Bone marrow (tissue), 2 donors: ENCODE measurements at regions not wholly inside any gene's neighbourhood (a gene's known extent, or its start where the extent isn't known, plus 50 kb on each side); places are given as distances from the start of the nearest gene placed in this dataset.
"Not testable (repeated sequence)": the region's sequence is repeated elsewhere in the genome, so short reads cannot be mapped to it uniquely, and the experiment has no call there.

ENCODE experiments used
- DNase-seq, 2 donors: peaks; one replicate each; lab custom pipeline; 2025; lab: John Stamatoyannopoulos, UW

DNA sequence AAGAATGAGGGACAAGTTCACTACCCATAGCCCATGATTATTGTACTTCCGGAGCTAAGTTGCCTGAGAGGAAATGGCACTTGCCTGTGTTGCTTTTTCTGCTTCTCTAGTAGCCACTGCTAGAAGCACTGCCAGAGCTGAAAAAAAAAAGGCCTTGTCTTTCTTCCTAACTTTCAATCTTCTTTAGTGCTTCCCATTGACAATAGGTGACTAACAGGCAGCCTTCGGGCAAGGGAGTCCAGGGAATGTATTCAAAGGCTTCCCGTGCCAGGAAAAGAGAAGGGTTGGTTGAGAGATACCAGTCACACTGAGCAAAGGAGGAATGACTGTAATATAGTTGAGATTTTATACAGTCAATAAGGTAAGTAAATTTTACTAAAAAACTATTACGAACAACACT is 242.0 kb downstream of the CALCRL start:
- no peak for DNase-seq

DNA sequence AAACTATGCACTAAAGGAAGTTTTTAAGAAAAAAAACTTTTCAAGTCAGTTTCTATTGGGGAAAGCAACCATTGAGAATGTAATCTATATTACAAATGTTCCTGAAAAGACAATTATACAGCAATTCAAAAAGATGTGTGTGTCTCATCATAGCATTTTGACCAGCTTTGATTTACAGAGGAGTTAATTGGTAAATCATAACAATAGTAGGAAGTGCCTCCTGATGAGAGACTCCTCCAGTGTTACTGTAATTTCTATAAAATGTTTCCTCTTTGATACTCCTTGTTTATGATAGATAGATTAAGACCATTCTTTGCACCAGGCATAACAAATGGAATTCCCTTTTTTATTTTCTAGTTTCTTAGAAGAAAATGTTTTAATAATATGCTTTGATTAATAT is 249.9 kb downstream of the CALCRL start:
- no peak for DNase-seq

GRCh38 chr2:187194049-187194448 is 254.0 kb downstream of the CALCRL start:
- DNase-seq: no peak

DNA sequence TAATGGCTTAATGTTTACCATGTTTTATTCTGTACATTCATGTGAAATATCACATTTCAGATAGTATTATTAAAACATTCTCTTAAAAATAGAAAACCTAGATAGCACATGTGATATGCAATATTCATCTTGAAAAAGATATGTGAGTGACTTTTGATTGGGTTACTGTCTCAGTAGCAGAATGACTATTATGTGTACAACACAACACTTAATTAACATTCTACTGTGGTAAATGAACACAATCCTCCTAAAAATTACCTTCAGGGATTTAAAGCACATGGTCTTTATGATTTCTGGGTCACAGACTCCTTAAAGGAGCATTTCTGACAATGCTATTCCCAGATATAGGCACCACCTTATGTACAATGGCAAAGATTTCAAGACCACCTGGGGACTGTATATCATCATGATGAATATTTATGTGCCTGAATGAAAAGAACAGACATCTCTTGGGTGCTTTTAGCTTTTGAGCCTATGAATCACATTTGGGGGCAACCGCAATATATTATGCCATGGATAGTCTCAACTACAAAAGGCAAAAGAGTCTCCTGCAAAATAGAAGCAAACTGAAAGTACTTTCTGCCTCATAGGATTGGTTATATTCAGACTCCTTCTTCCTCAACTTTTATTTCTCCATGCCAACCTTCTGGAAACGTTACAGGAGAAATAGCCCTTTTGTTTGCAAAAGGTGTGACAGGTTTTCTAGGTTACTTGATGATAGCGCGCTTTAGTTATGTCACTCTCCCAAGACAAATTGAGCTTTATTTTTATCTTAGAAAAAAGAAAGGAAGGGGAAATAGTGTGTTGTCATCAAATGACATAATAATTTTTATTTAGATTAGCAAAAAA is 259.0 kb downstream of the CALCRL start:
- DNase-seq: no peak

DNA sequence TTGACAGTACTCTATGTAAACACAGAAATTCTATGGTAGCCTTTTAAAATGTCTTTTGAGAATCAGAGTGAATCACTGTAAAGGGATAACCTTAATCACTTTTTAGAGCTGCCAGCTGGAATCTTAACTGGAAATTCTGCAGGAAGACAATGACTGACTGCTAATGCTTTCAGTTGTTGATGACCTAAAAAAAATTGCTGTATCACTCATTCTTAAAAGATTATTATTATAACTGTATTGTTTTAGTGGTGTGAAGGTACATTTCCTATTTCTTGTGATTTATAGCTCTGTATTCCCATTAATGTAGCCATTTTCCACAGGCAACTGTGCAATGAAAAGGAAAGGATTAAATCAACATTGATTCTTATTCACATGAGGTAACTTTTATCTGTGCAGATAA is 260.5 kb downstream of the CALCRL start:
- no peak for DNase-seq

DNA sequence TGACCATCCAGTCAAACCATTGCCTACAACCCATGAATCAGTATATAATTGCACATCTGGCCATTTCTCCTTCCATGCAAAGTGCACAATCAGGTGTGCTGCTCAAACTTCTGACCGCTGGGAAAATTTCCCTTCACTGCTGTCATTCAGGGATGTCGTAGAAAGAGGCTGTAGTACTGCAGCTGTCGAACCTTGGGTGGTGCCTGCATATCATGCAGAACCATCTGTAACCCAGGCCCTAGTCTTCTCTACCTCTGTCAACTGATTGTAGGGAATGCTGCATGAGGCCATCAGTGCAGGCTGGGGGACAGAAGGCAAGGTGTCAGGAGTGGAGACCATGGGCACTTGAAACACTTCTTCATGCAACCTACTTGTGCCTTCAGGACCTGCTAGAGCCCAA is 267.5 kb downstream of the CALCRL start:
- no peak for DNase-seq

GRCh38 chr2:187178876-187179275 is 269.2 kb downstream of the CALCRL start:
- DNase-seq: not testable (repeated sequence)

GRCh38 chr2:187177253-187177652 is 270.8 kb downstream of the CALCRL start:
- no peak for DNase-seq

DNA sequence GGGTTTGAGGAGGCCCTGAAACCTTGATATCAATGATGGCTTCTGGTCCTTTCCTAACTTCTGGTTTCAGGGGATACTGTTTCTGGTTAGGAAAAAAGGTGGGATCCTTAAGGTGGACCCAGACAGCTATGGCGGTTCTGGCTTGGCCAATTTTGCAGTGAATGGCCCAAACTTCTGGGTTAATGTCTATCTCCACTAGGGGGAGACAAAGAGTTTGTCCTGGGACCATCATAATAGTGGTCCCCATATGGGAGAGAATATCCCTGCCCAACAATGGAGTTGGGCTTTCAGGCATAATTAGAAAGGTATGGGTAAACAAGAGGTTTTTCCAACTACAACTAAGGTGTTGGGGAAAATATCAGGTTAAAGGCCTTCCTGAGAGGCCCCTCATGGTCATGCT is 273.5 kb downstream of the CALCRL start:
- no peak for DNase-seq

GRCh38 chr2:187171318-187171717 is 276.7 kb downstream of the CALCRL start:
- no peak for DNase-seq

GRCh38 chr2:187169864-187170263 is 278.2 kb downstream of the CALCRL start:
- no peak for DNase-seq

DNA sequence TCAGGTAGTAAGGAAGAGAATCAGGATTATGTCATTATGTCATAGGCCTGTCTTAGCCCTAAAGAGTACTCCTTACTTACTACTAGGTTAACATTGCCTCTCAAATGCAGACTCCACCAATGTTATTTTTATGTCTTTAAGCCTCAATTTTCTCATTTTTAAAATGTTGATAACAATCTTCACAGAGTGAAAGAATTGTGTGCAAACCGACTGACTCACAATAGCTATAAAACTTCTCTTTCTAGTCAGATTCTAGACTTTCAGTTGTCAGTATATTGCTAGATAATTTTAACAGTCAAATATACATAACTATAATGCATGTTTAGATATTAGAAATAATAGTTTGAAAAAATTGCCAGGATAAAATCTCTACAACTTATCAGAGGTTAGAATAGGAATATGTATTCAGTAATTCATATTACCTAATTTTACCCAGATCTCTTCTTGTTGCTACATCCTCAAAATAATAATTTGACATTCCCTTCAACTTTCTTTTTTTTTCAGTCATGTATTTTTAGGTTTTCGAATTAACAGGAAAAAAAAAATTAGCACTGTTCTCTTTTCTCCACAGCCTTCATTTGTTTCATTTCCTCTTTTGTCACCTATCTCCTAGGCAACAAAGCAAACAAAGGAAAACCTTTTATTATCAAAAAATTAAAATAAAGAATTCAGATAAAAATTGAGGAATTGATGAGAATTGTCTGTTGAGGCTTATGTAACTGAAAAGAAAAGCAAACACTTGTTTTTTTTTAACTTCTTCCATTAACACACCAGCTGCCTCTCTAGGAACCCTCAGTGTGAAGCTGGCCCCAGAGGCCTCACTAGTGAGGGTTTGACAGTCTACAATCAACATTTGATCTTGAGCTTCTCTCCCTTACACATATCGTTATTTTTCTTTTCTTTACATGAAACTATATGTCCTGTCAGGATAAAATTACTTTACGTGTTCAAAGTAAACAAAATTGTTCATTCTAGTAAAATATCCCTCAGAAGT is 279.0 kb downstream of the CALCRL start:
- DNase-seq: peak in 1 of 2 donors; percentile 57

DNA sequence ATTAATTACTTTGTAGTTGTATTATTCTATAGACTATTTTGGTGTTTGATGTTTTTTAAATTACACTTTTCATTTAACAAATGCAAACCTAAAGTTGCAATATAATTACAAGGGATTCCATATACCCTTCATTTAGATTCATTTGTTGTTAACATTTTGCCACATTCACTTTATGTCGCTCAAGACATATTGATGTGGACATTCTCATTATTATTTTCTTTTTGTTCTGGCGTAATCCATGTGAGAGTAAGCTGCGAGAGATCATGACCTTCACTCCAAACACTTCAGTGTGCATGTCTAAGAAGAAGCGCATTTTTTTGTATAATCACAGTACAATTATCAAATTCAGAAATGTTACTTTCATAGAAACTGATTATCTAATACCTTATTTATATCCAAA is 280.6 kb downstream of the CALCRL start:
- DNase-seq: no peak

DNA sequence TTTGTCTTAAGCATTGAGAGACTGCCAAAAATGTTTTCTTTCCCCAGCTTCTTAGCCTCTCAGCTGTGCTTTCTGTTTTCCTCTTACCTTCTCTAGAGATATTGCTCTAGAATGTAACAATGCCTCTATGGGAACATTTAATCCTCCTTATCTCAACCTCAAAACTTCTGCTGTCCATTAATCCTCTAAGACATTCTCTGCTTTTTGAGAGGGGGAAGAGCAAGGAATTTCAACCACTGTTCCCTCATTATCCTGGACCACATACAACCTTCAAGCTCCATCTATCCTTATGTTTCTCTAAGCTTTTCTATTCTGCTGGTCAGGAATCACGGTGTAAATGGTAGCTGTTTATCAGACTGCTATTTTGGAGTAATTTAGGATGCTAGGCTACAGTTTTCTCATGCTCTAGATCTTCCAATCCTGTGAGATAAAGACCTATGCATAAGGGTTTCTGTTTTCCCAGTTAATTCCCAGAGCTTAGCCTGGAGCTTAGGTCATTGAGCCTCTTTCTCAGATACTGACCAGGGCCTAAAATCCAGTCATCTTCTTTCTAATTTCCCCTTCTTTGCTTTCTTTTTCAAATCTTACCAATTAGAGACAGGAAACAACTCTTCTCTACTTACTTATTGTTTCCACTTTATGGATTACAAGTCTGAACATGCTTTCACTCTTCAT is 282.0 kb downstream of the CALCRL start:
- DNase-seq: no peak

GRCh38 chr2:187158452-187158851 is 289.6 kb downstream of the CALCRL start:
- no peak for DNase-seq

GRCh38 chr2:187157046-187157445 is 291.0 kb downstream of the CALCRL start:
- no peak for DNase-seq

DNA sequence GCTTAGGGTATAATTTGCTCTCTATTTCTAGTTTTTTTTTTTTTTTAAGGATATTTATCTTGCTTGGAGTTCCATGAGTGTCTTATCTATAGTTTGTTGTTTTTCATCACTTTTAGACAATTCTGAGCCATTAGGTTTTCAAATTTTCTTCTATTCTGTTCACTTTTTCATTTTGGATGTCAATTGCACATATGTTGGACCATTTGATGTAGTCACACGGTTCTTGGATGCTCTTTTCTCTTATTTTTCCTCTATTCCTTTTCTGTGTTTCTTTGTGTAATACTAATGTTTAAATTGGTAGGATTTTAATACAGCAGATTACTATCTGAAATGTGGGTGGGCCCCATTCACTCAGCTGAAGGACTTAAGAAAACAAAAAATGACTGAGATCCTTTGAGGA is 292.6 kb downstream of the CALCRL start:
- DNase-seq: no peak

DNA sequence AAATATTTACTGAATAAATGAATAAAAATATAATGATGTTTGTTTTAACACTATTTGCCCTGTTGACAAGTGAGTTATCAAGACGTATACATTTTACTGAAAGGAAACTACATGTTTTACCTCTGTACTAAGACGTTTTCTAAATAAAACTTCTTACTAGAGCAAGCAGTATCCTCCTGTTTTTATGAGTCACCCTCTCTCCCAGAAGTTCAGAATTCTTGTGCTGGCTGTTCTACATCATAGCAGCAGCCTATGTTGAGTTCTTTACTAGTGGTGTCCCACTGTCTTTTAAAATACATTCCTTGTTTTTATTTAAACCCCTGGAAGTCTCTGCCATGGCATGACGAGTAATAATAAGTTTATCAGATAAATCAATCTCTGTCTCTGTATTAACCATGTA is 297.4 kb downstream of the CALCRL start:
- no peak for DNase-seq

DNA sequence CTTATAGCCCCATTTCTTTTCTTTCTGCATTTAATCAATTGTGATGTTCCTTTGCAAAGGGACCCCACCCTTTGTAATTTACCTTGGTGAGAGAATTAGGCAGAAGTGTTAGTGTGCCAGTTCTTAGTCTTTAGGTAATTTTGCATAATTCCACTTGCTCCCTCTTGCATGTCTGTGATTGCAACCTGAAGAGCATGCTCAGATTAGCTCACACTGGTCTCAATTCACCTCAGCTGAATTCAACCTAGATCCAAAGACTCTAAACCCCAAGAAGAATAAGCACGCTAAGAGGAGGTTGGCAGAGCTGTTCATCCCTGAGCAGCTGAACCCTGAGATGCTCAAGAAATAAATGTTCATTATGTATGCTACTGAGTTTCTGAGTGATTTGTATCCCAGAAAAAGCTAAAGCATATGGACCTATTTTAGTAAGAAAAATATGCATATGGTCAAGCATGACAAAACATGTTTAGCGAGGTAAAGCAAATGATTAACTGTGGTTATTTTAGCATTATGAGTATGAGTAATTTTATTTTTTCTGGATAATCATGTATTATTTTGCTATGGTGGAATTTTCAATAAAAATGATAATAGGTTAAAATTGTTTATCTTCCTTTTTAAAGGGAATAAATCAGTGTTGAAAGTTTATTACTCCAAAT is 299.2 kb upstream of the ZSWIM2 start:
- DNase-seq: no peak

GRCh38 chr2:187143537-187143936 is 294.6 kb upstream of the ZSWIM2 start:
- DNase-seq: no peak

DNA sequence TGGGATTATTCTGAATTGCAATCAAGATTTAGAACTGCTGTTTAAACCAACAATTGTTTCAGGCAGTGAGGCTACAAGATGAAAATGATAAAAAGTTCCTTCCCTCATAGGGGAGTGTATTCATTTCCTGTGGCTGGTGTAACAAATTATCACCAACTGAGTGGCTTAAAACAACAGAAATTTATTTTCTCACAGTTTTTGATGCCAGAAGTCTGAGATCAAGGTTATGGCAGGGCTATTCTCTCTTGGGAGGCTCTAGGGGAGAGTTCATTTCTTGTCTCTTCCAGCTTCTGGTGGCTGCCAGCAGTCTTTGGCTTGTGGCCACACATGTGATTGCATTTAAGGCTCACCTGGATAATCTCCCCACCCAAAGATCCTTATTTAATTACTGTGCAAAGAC is 290.5 kb upstream of the ZSWIM2 start:
- no peak for DNase-seq

DNA sequence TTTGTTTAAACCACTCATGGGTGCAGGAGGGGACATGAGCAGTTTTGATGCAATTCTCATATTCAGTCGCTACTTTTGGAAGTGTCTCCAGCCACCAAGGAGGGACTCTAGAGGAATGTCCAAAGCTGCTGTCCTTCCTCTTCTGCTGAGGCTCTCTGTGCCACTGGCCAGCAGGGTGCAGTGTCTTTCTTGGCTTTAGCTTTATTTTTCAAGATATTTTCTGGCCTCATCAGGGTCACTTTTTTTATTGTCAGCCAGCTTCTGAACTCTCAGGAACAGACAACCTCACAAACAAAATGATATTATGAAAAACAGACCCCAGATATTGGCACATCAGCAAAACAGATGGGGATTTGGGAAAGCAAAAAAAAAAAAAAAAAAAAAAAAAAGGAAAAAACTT is 289.3 kb upstream of the ZSWIM2 start:
- DNase-seq: no peak
